Left lobe of liver (tissue), 2 donors: ENCODE measurements at regions not wholly inside any gene's neighbourhood (a gene's known extent, or its start where the extent isn't known, plus 50 kb on each side); places are given as distances from the start of the nearest gene placed in this dataset.

Experiments
- ATAC-seq: fragments of 200-7000 bp; cut with Tn5 transposase; one replicate; pipeline ENCODE4 v1.9.1; 2020; ENCODE audit warnings: mild to moderate bottlenecking, moderate library complexity
- DNase-seq: peaks from one replicate; pipeline ENCODE4 v3.0.0-alpha.2; 2020; ENCODE audit warnings: low spot score
- donor health status: DM: no; HTN: no; CAD: no; lungs with moderate emphysema.
- donor health status: DM: no; HTN: yes; CAD: no.

DNA sequence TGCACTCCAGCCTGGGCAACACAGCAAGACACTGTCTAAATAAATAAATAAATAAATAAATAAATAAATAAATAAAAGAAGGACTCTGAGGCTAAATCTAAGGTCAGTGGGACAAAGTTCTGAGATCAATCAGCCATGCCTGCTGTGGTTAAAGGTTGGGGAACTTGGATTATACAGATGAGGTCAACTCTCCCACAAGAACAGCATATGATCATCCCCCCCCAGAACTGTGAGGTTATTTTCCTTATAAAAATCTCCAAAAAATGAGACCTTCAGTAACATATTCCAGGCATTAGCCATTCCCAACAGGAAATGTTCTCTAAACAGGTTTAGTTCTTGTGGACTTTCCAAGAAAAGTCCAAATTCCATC is 90.3 kb downstream of the C16orf95 start:
- ATAC-seq: no peak

DNA sequence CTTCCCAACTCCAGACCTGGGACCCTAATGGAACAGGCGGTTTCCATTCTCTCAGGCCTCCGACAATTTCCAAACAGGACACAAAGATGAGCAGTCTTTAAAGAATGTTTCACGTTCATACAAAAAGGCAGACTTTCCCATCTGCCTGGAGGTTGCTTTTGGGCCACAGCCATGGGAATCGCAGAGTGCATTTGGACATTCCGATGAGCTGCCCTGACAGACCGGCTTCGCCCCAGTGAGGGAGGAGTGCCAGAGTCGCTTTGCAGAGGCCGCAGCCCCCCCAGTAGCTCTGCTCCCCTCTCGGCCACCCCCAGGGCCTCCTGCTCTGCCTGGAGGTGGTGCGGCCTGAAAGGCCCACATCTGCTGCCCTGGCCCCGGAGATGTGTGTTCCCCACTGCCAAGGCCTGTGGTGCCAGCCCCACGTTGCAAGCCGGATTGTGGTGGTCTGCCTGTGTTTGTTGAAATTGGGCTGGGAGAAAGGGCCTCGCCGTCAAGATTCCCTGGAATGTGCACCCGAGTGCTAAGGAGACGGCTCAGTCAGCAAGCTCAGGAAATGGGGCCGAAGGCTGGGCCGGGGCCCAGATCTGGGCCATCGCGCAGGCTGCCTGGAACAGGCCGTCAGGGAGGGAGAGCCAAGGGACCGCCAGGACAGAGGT is 89.8 kb downstream of the C16orf95 start:
- no peak for DNase-seq
- ATAC-seq: peak; percentile 43

More for the DNA sequence above, 90.3 kb downstream of the C16orf95 start:
- DNase-seq: no peak

DNA sequence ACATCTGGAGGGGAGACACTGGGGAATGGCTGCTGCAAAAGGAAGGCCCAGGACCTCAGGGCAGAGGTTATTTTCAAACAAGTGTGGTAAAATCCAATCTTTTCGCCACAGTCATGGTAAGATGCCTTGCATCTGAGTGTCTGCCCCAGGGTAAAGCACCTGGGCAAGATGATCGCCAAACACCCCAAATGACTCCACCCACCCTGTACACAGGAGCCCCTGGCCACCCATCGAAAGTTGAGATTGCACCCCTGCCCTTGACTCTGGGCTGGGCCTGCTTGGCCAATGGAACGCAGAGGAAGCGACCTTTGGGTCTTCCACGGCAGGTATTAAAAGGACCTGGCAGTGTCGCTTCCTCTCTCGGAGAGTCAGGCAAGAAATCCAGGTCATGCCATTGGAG is 88.8 kb downstream of the C16orf95 start:
- no peak for ATAC-seq
- DNase-seq: no peak

DNA sequence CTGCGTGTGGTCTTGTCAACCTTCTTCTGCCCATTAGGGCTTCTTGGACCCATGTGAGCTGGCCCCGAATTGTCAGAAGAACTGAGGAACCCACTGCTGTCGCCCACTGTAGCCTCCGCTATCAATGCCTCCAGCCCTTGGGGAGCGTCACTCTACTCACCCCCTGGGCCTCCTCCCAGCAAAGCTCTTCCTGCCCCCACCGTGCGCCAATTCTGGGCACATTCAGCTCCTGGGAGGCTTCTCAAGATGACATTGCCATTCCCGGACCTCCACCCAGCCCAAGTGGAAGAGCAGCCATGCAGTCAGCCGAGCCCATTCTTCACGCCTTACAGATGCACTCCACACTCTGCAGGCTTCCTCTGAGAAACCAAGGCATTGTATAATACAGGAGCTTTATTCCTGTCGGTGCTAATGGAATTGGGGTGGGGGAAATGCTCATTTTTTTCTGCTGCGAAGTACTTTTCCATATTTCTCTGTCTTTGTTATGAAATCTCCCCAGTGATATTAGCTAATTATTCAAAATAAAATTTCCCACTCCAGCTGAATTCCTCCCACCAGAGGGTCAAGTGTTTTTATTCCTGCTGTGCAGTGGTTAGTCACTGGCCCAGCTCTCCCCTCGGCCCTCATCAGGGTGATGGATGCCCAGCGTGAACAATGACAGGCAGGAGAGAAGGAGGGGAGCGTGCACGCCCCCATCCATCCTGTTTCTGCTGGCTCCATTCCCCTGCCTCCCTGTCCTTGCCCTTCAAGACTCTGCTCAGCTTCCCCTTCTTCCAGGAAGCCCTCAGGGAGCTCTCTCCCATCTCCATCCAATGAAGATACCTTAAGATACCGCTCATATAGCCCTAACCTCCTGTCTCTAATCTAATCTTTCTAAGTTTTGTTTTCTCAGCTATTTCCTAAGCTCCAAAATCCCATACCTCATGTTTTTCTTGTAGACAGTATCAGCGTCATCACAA is 87.7 kb downstream of the C16orf95 start:
- DNase-seq: no peak
- no peak for ATAC-seq

DNA sequence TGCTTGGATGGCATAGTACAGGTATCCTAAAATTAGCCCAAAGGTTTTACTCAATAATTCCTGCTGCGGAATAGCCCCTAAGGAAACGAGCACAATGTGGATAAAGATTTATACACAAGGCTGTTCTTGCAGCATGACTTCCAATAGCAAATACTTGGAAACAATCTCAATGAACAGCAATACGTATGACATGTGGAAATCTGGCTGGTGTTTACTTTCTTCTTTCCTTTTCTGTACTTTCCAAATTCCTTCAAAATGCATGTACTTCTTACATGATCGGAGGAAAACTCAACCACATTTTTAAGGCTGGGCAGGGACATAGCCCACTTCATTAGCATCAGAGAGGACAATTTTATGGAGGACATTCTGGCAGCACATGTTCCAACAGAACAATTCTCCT is 86.6 kb downstream of the C16orf95 start:
- ATAC-seq (no peak), DNase-seq (no peak)

DNA sequence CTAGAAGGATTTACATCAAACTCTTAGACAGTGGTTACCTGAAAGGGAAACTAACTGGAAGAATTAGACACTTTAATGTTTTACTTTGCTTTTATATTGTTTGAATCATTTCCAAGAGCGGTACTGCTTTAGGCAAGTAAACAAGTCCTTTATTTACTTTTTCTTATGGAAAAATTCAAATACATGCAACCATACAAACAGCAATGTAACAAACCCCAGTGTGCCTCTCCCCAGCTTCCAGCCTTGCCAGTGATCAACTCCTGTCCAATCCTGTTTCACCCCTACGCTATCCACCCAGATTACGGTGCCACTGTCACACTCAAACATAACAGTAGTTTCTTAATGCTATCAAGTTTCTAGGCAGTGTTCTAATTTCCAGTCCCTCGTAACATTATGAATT is 85.9 kb downstream of the C16orf95 start:
- ATAC-seq: no peak
- no peak for DNase-seq

DNA sequence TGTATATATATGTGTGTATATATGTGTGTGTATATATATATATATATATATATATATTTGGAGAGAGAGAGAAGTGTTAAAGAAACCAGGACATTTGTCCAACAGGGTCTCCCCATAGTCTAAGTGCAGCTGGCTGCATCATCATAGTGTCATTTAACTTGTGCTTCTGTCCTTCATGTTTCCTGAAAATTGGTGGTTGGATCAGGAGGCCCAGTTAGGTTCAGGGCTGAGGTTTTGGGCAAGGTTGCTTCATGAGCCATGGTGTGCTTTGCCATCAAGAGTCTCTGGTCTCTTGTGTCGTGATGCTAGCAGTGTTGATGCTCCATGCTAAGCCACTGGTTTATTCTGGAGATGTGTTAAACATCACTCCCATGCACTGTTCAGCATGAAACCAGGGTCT is 85.3 kb downstream of the C16orf95 start:
- ATAC-seq (no peak), DNase-seq (no peak)

DNA sequence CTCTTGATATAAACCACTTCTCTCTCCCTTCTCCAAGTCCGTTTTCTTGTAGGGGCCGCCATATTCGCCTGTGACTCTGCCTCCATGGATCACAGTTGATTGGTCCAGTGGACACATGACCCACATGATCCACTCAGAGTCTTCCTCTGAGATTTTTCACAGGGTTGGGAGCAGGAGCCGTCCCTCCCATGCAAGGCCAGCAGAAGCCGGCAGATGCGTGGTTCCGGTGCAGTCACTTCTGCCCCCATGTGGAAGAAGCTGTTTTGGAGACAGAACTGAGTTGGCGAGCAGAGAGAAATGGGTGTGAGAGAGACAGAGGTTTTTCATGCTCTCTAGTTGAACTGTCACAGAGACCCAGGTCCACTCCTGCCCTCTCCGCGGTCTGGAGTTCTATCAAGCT is 83.3 kb downstream of the C16orf95 start:
- no peak for ATAC-seq
- no peak for DNase-seq

DNA sequence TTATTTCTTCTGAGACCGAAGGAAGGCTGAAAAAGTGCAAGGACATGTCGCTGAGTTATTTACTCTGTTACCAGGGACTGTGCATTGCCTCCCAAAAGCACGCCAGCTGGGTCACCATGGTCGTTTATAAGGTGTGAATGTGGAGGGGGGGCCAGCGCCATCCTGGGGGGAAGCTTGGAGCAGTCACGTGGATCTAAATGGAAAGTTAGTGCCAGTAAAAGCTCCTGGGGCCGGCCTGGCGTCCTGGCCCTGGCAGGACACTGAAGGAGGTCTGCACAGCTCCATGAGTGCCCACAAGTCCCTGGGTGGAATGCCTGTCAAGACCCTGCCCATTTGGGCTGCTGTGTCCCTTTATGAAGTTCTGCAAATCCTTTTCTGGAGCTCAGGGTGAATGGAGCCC is 82.6 kb downstream of the C16orf95 start:
- DNase-seq (no peak), ATAC-seq (no peak)

DNA sequence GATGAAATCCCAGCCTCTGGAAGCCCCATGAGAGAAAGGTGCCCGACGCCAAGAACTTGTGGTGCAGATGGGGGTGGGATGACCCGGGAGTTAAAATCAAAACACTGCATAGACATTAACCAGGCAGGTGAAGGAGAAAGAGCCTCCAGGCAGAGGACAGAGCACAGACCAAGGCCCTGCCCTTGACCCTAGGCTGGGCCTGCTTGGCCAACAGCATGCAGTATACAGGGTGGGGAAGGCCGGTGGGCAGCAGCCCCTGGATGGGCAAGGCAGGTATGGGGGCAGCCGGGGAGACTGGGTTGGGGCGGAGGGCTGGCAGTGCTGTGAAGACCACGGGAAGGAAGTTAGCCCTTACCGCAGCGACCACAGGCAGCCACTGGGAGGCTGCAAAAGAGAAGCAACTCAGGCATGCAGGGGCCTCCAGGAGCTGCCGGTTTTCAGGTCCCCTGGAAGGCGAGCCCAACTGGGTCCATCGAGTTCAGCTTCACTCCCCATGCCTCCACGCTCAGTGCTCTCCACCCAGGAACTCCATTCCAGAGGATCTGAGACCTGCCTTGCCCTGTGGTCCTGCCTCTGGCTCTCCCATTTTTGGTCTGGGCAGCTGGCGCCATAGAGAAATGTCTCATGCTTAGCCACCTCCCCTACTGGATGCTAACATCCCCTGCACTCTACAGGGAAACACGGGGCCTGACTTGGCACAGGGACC is 81.2 kb downstream of the C16orf95 start:
- no peak for ATAC-seq

DNA sequence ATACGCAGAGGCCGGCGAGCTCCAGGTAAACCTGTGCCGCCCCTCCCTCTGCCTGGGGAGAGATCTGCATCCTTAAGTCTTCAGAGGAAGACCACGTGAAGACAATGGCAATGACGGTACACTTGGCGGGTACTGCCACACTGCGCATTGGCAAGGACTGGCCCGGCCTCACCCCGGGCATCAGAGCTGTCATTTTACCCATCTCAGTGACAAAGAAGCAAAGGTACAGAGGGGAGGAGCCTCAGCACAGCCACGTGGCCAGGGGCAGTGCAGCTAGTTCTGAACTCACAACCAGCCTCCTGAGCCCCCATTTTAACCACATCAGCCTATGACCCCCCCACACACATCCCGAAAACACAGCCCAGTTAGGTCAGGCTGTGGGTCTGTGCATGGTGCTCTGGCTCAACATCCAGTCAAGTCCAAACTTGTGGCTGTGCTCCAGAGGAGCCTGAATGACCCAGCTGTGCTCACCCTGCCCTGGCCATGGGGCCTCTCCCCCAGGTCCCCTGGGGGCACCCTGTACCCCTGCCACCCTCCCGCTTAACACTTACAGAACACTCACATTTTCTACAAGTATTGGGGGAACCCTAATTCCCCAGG is 80.6 kb downstream of the C16orf95 start:
- DNase-seq (no peak), ATAC-seq (no peak)

More for the DNA sequence above, 81.2 kb downstream of the C16orf95 start:
- no peak for DNase-seq

DNA sequence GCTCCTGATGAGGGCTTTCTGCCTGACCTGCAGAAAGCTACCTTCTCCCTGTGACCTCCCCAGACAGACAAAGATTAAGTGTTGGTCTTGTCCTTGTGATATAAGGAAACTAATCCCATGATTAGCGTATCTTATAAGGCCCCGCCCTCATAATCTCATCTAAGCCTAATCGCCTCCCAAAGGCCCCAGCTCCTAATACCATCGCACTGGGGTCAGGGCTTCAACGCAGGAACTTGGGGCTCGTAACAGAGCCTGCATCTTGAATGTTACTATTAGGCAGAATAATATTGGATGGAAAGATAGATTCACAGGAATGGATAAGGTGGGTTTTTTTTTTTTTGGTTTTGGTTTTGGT is 78.9 kb downstream of the C16orf95 start:
- ATAC-seq (no peak), DNase-seq (no peak)

DNA sequence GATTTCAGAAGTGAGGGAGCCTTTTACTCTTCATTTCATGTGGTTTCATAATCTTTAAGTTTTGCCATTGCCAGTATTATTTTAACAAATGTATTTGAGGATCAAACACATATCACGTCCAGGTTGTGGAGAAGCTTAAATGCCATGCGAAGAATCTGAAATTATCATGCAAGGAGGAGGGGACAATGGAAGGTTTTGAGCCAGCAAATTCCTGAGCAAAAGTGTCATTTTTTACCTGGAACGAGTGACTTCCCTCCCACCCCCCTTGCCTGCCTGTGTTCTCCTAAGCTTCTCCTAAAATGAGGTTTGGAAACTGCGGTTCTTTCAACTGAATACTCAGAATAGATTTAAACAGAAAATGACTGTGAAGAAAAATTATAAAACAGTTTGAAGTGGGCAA is 77.6 kb downstream of the C16orf95 start:
- DNase-seq: no peak
- ATAC-seq: no peak

DNA sequence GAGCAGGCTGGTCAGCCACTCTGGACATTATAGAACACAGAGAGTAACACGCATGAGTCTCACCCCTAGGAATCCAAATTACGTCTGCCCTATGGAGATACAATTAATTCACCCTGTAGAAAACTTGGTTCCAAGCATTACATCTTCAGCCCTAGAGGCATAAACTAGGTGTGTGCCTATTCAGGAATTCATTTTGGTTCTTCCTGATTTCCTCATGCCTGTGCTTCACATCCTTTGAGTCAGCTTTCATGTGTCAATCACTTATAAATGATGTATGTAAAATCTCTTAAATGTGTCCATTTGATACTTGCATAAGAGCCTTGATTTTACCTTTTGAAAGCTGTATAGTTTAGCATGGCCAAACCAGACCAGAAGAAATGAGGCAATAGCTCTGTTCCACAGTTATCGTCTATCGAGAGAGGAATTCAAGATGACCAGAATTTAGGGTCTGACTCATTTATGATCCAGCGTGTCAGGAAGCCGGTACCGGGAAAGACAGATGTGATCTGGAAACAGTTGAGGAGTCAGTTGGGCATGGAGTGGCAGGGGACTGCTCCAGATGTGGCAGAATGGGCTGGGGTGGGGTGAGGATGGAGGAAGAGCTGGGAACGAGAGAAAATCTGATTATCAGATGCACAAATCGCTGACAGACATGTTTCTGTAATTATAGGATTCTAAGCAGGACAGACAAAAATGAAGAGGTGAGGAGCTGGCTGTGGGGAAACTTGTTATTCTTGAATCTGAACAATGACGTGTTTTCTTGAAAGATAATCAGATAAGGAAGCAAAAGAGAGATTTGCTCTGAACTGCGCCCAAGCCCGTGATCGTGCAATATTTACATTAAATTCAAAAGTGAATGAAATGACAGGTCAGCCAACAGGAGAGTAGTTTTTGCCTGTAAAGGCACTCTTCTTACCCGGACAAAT is 76.7 kb downstream of the C16orf95 start:
- ATAC-seq: no peak
- no peak for DNase-seq

DNA sequence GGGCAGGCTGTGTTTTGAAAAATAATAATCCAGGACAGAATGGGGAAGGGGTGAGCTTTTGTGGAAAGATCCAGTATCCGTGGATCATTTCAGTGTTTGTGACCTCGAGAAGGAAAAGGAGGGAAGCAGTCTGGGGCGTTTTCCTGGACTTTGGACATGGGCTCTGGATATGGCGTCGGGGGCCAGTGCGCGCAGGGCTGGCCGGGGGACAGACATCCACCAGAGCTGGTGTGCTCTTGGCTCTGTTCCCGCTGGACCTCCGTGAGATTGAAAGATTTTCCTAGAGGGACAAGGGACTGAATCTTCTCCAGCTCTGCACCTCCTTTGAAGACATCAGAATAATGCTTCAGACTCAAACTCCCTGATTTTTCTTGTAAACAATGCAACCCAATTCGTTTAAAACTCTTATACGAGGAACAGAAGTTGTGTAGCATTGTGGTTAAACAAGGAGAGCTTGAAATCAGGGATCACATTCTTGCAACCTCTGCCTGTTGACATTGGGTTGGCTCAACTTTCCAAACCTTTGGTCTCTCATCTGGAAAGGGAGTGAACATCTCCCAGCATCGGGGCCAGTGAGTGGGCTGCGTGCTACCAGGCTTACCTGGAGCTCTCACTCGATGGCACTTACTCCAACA is 75.9 kb downstream of the C16orf95 start:
- ATAC-seq (peak; percentile 32), DNase-seq (no peak)

DNA sequence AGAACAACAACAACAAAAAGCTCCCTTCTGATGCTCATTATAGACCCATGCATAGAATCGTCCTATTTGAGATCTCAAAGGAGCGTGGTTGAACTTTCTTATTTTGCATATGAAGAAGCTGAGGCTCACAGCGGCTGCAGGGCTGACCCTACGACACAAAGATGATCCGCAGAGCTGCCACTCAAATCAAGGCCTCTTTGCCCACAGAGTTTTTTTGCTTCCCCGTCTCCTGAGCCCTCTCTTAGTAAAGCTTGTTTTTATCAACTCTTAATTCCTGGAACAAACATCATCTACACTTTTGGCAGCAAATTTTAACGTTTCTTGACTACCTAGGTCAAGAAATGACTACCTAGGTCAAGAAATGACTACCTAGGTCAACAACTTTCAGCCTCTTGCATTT is 73.7 kb downstream of the C16orf95 start:
- DNase-seq (no peak), ATAC-seq (no peak)

DNA sequence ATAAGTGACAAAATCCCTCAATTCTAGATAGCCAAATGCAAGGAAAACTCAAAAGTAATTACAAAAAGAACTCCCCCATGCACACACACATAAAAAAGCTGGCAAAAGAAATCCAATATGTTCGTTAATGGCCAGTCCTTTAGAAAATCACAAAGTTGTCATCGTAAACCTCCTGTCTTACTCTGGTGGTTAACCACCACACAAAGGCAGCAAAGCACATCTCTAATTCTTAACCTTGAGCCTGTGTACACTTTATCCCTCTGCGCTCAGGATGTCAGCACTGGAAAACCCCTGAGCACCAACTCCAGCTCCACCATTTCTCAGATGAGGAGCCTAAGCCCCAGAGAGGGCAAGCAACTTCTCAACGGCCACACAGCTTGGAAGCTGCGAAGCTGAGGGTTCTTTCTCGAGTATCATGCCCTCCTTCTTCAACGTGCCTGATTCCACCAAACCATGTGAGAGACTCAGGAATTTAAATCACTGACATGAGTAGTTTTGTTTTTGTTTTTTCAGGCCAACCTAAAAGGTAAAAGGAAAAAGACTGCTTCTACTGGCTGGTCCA is 72.5 kb downstream of the C16orf95 start:
- ATAC-seq: no peak
- no peak for DNase-seq

DNA sequence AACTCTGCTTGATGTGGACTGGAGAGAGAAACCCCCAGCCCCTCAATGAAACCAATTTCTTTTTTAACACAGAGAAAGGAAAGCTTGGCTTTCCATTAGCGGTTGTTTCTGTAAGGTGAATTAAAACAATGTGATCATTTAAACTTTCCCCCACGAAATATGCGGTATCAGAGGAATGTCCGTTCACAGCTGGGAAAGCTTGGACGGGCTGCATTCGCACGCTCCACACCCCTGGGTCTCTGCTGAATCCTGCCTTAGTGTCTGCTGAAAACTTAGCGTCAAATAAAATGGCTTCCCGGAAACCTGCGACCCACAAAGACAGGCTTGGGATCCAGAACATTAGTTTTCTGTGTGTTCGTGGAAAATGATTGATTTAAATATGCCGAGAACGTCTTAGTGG is 71.7 kb downstream of the C16orf95 start:
- DNase-seq: no peak
- no peak for ATAC-seq

DNA sequence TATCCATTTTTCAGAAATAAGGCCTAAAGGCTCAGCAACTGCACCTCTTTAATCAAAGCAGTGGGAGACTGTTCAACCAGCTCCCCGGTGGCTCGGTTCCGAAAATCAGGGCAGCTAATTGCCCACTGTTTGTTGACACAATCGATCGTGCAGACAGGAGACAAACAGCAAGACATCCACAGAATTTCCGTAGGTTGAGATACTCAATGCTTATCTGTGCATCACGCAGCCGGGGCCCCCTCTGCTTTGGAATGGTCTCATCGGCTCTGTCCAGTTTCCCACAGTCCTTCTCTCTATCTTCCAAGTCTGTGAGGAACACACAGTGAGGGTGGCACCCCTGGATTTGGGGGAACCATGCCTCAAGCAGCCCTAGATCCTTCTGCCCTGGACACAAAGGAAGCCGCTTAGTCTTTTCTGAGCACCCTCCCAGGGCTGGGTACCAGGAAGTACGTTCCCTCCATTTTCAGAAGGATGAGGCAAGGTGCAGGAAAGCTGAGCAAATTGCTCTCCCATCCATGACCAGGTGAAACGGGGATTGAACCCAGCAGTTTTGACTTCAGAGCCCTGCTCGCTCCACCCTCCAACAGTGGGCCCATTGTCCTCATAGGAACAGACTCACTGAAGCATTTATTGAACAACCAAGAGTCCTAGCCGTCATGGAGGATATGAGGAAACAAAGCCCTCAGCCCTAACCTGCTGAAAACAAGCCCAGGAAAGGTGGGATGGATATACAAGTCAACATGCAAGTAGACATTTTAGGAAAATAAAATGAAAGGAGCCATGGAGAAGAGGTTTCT is 70.7 kb downstream of the C16orf95 start:
- no peak for DNase-seq
- peak; percentile 47 for ATAC-seq
